KMS-11 (cell line): ENCODE measurements at regions not wholly inside any gene's neighbourhood (a gene's known extent, or its start where the extent isn't known, plus 50 kb on each side); places are given as distances from the start of the nearest gene placed in this dataset.

Experiments used
- H2AFZ ChIP-seq: fragments of 200-600 bp; sonication (generic); 2 replicates; pipeline ENCODE4 v1.6.1; 2016; ENCODE audit warnings: antibody characterized with exemption, mixed run types, low read depth
- H3K27ac ChIP-seq: fragments of 200-600 bp; sonication (generic); 2 replicates; pipeline ENCODE4 v1.6.1; 2016; ENCODE audit warnings: mild to moderate bottlenecking, mixed run types
- H3K27me3 ChIP-seq: fragments of 200-600 bp; sonication (generic); 2 replicates; pipeline ENCODE4 v1.6.1; 2017; ENCODE audit warnings: mild to moderate bottlenecking, low read depth, mixed run types, moderate library complexity; ENCODE audit not compliant: insufficient read depth
- H3K36me3 ChIP-seq: fragments of 200-600 bp; sonication (generic); 2 replicates; pipeline ENCODE4 v1.6.1; 2017; ENCODE audit warnings: mild to moderate bottlenecking, mixed run types; ENCODE audit not compliant: insufficient read depth
- H3K4me1 ChIP-seq: fragments of 200-600 bp; sonication (generic); 2 replicates; pipeline ENCODE4 v1.6.1; 2016; ENCODE audit warnings: mild to moderate bottlenecking, low read depth, mixed run types; ENCODE audit not compliant: poor library complexity, severe bottlenecking
- H3K4me2 ChIP-seq: fragments of 200-600 bp; sonication (generic); 2 replicates; pipeline ENCODE4 v1.7.0; 2016; ENCODE audit warnings: mild to moderate bottlenecking, mixed run types
- H3K4me3 ChIP-seq: fragments of 200-600 bp; sonication (generic); IDR thresholded peaks from 2 replicates; pipeline ENCODE4 v1.6.1; 2017; ENCODE audit warnings: low read depth, low read length, mixed read lengths; ENCODE audit not compliant: insufficient read depth
- H3K79me2 ChIP-seq: fragments of 200-600 bp; sonication (generic); 2 replicates; pipeline ENCODE4 v1.6.1; 2016; ENCODE audit warnings: low read depth, mixed run types; ENCODE audit not compliant: insufficient read depth
- H3K9ac ChIP-seq: fragments of 200-600 bp; sonication (generic); 2 replicates; pipeline ENCODE4 v1.6.1; 2016; ENCODE audit warnings: mild to moderate bottlenecking, mixed run types
- H4K20me1 ChIP-seq: fragments of 200-600 bp; sonication (generic); 2 replicates; pipeline ENCODE4 v1.6.1; 2016; ENCODE audit warnings: mild to moderate bottlenecking, mixed run types; ENCODE audit not compliant: insufficient read depth
- TF ChIP-seq, protein P1 (sequence below): fragments of 200-600 bp; sonication (generic); conservative IDR thresholded peaks from 2 replicates; pipeline ENCODE4 v1.6.1; 2017; ENCODE audit warnings: low read depth, mild to moderate bottlenecking, antibody characterized with exemption, low read length, moderate library complexity, mixed read lengths

DNA sequence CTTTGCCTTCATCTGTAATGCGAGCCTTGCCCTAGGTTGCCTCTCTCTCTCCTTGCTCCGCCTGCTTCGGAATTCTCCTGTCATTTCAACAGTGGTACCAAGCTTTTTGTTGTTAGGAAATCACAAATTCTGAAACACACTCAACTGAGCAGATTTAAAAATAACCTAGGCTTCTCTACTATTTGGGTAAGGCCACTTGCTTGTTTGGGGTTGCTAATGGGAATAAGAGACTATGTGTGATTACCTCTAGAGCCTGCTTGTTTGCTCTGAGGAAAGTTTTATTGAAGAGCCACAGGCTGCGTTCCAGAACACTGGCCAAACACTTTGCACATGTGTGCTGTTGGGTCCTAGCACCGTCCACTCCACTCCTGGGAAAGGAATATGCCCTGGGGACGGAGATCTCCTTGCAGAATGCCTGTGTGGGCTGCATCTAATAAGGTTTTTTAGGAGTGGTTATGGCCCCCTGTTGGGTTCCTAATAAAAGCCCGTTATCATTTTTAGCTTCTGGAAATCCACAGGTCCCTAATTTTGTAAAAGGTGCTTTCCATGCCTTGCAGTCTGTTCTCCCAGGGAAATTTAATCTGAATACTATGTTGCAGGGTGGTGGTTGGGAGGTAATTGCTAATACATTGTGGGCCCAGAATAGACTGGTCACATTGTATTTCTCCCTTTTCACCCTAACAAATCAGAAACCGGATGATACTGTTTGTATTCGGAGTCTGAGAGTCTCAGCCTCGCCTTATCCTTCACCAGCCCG lies 68.7 kb upstream of the KLF6 start:
- H2AFZ ChIP-seq: no peak overlapping the region
- H3K27ac ChIP-seq: no peak overlapping the region
- no peak overlapping the region for H3K9ac ChIP-seq
- no peak overlapping the region for H3K4me2 ChIP-seq
- H4K20me1 ChIP-seq: no peaks in the 10 kb centered on the region
- no peaks in the 10 kb centered on the region for H3K27me3 ChIP-seq
- H3K4me3 ChIP-seq: no peak overlapping the region
- peaks cover 19% of the 10 kb centered on the region for H3K4me1 ChIP-seq
- no peaks in the 10 kb centered on the region for H3K79me2 ChIP-seq
- TF ChIP-seq, protein P1, sequence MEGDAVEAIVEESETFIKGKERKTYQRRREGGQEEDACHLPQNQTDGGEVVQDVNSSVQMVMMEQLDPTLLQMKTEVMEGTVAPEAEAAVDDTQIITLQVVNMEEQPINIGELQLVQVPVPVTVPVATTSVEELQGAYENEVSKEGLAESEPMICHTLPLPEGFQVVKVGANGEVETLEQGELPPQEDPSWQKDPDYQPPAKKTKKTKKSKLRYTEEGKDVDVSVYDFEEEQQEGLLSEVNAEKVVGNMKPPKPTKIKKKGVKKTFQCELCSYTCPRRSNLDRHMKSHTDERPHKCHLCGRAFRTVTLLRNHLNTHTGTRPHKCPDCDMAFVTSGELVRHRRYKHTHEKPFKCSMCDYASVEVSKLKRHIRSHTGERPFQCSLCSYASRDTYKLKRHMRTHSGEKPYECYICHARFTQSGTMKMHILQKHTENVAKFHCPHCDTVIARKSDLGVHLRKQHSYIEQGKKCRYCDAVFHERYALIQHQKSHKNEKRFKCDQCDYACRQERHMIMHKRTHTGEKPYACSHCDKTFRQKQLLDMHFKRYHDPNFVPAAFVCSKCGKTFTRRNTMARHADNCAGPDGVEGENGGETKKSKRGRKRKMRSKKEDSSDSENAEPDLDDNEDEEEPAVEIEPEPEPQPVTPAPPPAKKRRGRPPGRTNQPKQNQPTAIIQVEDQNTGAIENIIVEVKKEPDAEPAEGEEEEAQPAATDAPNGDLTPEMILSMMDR: no peak
- H3K36me3 ChIP-seq: no peaks in the 10 kb centered on the region

DNA sequence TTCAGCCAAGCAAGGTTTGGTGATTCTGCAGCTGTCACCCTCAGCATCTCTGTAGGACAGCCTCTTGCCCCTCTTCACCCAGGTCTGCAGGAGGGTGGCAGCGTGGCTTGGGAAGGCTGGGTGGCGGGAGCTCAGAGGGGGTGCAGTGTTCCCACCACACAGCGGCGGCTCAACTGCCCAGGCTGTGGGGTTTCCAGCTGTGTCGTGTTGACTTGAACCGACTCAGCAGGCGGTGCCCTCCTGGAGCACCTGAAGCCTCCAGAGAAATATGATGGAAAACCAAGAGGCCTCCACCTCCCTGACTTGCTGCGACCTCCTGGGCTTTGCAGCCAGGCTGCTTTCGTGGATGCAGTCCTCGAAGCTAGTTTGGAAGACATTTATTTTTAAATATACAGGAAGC lies 68.0 kb upstream of the KLF6 start:
- Histone ChIP-seq H3K4me3 (no peak overlapping the region), H3K79me2 (no peaks in the 10 kb centered on the region), H2AFZ (no peak overlapping the region), H3K36me3 (no peaks in the 10 kb centered on the region), H3K4me2 (no peak overlapping the region), H3K27ac (no peak overlapping the region), H3K4me1 (peaks cover 19% of the 10 kb centered on the region), H4K20me1 (no peaks in the 10 kb centered on the region), H3K9ac (no peak overlapping the region), H3K27me3 (no peaks in the 10 kb centered on the region)
- TF ChIP-seq, protein P1: no peak

DNA sequence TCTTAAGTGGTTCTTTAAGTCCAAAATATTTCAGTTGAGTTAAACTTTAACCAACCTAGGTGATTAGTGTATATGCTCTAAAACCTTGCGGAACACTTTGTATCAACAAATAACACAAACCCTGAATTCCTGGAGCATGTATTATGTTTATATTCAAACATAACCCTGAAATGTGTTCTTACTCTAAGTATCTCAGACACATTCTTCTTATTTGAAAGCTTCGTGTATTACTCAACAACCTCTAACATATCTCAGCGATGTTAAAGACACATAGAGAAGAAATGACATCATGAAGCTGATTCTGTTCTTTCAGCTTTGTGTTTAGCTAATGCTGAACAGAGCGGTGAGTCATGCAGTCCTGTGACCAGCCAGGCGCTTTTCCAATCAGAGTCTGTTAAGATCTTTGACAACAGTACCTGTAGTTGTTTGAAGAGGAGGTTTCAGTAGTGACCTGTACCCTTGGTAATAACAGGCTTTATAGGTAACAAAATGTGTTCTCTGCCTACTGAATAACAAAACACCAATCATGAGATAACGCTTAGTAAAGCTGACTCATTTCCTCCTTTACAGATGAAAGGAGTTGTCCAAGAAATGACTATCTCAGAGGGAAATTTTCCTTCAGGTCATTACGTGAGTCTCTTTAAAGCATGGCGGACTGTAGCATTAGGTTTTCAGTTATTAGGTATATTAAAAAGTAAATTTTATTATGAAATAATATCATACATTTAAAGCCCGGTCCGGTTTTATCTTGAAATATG lies 67.3 kb upstream of the KLF6 start:
- Histone ChIP-seq H3K4me3 (no peak overlapping the region), H3K9ac (no peak overlapping the region), H3K4me1 (peaks cover 19% of the 10 kb centered on the region), H3K27ac (no peak overlapping the region), H4K20me1 (no peaks in the 10 kb centered on the region), H2AFZ (no peak overlapping the region), H3K4me2 (no peak overlapping the region), H3K79me2 (no peaks in the 10 kb centered on the region), H3K36me3 (no peaks in the 10 kb centered on the region), H3K27me3 (no peaks in the 10 kb centered on the region)
- TF ChIP-seq, protein P1: no peak

GRCh38 chr10:3850999-3851937 lies 66.3 kb upstream of the KLF6 start:
- H3K4me3 ChIP-seq: no peak overlapping the region
- H3K27me3 ChIP-seq: no peaks in the 10 kb centered on the region
- H3K79me2 ChIP-seq: no peaks in the 10 kb centered on the region
- H3K36me3 ChIP-seq: no peaks in the 10 kb centered on the region
- no peak overlapping the region for H3K9ac ChIP-seq
- H4K20me1 ChIP-seq: no peaks in the 10 kb centered on the region
- H2AFZ ChIP-seq: no peak overlapping the region
- TF ChIP-seq, protein P1: no peak
- peaks cover 19% of the 10 kb centered on the region for H3K4me1 ChIP-seq
- 0 out of 2 replicates have a peak overlapping the region, but pooled peaks have one; percentile 2 for H3K4me2 ChIP-seq
- H3K27ac ChIP-seq: no peak overlapping the region
